VCaP (cell line): ENCODE measurements at regions not wholly inside any gene's neighbourhood (a gene's known extent, or its start where the extent isn't known, plus 50 kb on each side); places are given as distances from the start of the nearest gene placed in this dataset.
A peak's percentile ranks its signal among the peaks of the same experiment; 100 is the strongest.

Experiments
- H3K27ac ChIP-seq: fragments of 450-650 bp; 2 replicates; pipeline ENCODE4 v1.5.1; 2017
- TF ChIP-seq, protein P1 (sequence below): fragments of 450-650 bp; conservative IDR thresholded peaks from 2 replicates; pipeline ENCODE4 v1.5.1; 2017; ENCODE audit warnings: mild to moderate bottlenecking, moderate library complexity

DNA sequence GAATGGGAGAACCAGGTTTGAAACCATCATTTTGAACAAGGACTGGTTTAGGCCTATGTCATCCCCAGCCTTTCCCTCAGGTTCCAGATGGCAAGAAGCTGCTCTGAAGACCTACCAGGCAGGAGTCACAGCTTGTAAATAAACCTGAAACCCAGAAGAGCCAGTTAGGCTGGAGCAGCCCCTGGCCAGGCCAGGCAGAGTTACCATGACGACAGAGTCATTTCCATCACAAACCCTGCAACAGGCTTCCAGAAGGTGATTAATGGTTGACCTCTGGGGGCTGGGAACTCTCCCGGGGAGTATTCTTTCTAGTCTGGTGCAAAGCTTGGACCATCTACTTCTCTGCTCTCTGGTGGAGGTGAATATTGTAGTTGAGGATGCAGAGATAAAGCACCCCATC lies 164.1 kb upstream of the NCAM1 start:
- H3K27ac ChIP-seq: no peak overlapping the region
- TF ChIP-seq, protein P1, sequence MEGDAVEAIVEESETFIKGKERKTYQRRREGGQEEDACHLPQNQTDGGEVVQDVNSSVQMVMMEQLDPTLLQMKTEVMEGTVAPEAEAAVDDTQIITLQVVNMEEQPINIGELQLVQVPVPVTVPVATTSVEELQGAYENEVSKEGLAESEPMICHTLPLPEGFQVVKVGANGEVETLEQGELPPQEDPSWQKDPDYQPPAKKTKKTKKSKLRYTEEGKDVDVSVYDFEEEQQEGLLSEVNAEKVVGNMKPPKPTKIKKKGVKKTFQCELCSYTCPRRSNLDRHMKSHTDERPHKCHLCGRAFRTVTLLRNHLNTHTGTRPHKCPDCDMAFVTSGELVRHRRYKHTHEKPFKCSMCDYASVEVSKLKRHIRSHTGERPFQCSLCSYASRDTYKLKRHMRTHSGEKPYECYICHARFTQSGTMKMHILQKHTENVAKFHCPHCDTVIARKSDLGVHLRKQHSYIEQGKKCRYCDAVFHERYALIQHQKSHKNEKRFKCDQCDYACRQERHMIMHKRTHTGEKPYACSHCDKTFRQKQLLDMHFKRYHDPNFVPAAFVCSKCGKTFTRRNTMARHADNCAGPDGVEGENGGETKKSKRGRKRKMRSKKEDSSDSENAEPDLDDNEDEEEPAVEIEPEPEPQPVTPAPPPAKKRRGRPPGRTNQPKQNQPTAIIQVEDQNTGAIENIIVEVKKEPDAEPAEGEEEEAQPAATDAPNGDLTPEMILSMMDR: no peak

DNA sequence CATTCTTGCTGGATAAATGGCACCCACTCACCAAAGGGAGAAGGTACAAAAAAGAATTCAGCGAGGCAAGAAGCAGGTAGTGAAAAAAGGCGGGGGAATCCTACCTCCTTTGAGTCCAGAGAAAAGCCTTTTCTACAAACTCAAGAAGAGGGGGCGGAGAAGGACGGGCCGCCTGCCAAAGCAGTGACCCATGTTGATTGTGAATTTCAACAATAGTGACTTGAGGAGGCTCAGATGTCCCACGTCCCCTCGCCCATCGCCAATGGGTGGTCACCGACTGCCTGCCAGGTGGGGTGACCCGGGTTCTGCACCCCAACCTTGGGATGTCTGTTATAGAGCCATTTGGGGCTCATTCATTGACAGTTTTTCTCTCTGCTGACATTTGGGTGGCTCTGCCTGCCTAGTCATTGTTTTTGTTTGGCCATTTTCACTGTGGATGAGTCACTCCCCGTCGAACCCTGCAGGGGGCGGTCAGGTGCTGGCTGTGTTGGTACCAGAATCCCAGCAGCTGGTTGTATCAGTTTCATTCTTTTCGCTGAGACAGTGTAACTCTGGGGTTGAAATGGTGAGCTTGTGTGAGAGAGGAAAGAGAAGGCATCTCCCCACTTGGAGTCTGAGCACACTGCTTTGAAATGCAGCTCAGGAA lies 163.4 kb upstream of the NCAM1 start:
- H3K27ac ChIP-seq: no peak overlapping the region
- TF ChIP-seq, protein P1: peak; percentile 12; the same call in 1 of the 2 replicates

DNA sequence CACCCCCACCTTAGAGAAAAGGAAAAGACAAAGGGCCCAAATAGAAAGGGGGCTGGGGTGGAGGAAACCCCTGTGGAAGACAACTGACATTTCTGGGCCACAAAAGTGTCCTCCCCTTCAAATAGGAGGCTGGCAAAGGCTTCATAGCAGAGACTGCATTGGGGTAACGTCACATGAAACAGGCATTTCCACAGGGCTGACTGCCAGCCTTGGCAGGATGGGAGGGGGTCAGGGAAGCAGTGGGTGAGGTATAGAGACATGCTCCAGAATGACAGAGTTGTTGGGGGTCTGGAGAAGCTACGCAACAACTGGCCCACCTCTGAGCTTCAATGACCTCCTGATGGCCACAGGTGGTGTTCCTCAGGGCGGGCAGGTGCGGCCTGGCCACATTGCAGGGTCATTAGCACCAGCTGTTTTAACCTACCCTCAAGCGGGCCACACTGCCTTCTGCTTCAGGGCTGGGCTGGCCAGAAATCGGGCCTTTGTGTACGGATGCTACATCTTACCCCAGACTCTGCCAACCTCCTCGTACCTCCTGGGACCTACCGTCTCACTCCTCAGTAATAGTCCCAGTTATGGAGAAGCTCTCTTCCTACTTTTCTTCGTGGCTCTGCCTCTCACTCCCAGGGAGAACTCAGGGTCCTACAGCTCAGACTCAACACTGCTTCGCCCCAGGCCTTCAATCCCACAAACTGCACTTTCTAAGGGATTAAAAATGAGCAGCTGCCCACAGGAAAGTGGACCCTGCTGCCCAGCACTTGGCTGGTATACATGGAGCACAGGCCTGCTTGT lies 160.0 kb upstream of the NCAM1 start:
- TF ChIP-seq, protein P1: no peak
- no peak overlapping the region for H3K27ac ChIP-seq

DNA sequence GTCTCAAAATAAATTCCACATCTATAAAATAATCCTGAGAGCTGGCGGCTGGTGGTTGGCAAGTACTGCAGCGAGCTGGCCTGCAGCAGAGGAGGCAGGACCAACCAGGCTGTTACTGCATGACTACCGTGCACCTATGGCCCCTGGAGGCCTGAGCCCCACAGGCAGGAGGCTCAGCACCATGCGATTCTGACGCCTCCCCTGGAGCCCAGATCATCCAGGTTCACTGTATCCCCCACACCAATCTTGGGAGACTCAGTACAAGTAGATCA lies 159.5 kb upstream of the NCAM1 start:
- TF ChIP-seq, protein P1: no peak
- H3K27ac ChIP-seq: no peak overlapping the region

DNA sequence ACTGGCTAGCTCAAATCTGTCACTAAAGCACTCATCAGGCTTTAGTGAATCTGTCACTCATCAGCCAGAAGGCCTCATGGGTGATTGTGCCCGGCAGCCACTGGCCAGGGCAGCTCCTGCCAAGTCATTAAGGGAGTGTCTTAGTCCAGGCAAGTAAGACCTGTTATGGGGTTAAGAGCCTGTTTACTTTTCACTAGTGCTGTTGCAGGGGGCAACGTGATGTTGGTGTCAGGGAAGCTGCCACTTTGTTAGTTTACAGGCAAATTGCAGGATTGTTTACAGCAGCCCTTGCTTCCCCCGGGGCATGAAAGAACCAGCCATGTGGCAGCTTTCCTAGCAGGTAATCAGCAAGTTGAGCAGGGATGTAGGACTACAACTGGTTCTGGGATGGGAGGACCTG lies 155.6 kb upstream of the NCAM1 start:
- H3K27ac ChIP-seq: no peak overlapping the region
- TF ChIP-seq, protein P1: no peak

DNA sequence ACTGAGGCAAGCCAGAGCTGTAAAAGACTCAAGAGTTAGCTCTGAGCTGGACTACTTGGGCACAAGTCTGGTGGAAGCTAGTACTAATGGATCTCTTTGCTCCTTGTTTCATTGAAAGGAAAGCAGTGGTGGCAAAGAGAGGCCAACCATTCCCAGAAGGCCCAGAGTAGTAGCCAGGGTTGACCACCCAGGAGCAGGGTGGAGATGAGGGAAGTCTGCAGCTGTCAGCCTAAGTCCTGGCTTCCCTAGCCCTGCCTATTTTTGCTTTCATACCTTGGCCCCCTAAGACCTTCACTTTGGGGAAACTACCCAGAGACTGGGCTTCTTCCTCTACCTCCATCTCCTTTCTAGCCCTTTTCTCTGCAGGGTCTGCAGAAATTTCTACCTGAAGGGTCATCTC lies 155.0 kb upstream of the NCAM1 start:
- TF ChIP-seq, protein P1: no peak
- no peak overlapping the region for H3K27ac ChIP-seq

DNA sequence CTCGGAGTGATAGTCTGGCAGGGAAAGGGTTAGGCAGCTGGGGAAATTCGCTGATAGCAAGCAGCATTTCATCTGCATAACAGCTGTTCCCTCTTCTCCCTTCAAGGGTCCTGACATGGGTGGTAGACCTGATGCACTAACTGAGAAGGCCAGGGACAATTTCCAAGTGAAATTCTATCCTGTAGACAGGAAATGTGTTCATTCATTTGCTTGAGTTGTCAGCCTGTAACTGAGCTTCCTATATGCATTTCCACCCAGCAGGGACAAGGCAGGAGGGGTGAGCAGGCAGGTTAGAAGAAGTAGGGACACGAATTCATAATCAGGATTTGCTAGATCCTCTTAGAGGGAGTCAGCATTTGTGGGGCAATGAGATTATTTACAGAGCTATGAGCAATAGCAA lies 154.3 kb upstream of the NCAM1 start:
- no peak overlapping the region for H3K27ac ChIP-seq
- TF ChIP-seq, protein P1: no peak
